GF-D8 (cell line): ENCODE measurements at regions not wholly inside any gene's neighbourhood (a gene's known extent, or its start where the extent isn't known, plus 50 kb on each side); places are given as distances from the start of the nearest gene placed in this dataset.

ENCODE experiments used
- DNase-seq: peaks from one replicate; lab custom pipeline; 2025; lab: John Stamatoyannopoulos, UW

GRCh38 chr1:57722285-57722978 lies 298.6 kb upstream of the DAB1 start:
- DNase-seq: no peak

GRCh38 chr1:57721001-57721400 lies 297.1 kb upstream of the DAB1 start:
- no peak for DNase-seq

GRCh38 chr1:57719274-57719673 lies 295.4 kb upstream of the DAB1 start:
- no peak for DNase-seq

GRCh38 chr1:57713501-57713900 lies 289.6 kb upstream of the DAB1 start:
- no peak for DNase-seq

- no peak for DNase-seq
Measured at GRCh38 chr1:57712846-57713245, 289.0 kb upstream of the DAB1 start.

- no peak for DNase-seq
Measured at GRCh38 chr1:57711326-57711725, 287.5 kb upstream of the DAB1 start.

GRCh38 chr1:57707631-57708030 lies 283.8 kb upstream of the DAB1 start:
- DNase-seq: no peak

- no peak for DNase-seq
Measured at GRCh38 chr1:57704811-57705210, 281.0 kb upstream of the DAB1 start.

- no peak for DNase-seq
Measured at GRCh38 chr1:57704231-57704630, 280.4 kb upstream of the DAB1 start.

- no peak for DNase-seq
Measured at GRCh38 chr1:57696904-57697303, 273.0 kb upstream of the DAB1 start.

- no peak for DNase-seq
Measured at GRCh38 chr1:57696043-57696442, 272.2 kb upstream of the DAB1 start.

- no peak for DNase-seq
Measured at GRCh38 chr1:57686306-57686705, 262.4 kb upstream of the DAB1 start.

GRCh38 chr1:57683037-57683942 lies 259.4 kb upstream of the DAB1 start:
- no peak for DNase-seq

GRCh38 chr1:57678138-57678537 lies 254.3 kb upstream of the DAB1 start:
- no peak for DNase-seq

GRCh38 chr1:57675776-57676175 lies 251.9 kb upstream of the DAB1 start:
- no peak for DNase-seq

GRCh38 chr1:57674801-57675200 lies 250.9 kb upstream of the DAB1 start:
- no peak for DNase-seq

- DNase-seq: no peak
Measured at GRCh38 chr1:57672346-57673140, 248.7 kb upstream of the DAB1 start.

GRCh38 chr1:57671750-57672149 lies 247.9 kb upstream of the DAB1 start:
- no peak for DNase-seq

GRCh38 chr1:57659804-57660203 lies 235.9 kb upstream of the DAB1 start:
- no peak for DNase-seq

GRCh38 chr1:57655161-57655560 lies 231.3 kb upstream of the DAB1 start:
- DNase-seq: no peak

- DNase-seq: no peak
Measured at GRCh38 chr1:57644667-57645066, 220.8 kb upstream of the DAB1 start.

- DNase-seq: no peak
Measured at GRCh38 chr1:57638239-57638638, 214.4 kb upstream of the DAB1 start.

GRCh38 chr1:57637155-57637554 lies 213.3 kb upstream of the DAB1 start:
- DNase-seq: no peak
